H9 (cell line): ENCODE measurements at regions not wholly inside any gene's neighbourhood (a gene's known extent, or its start where the extent isn't known, plus 50 kb on each side); places are given as distances from the start of the nearest gene placed in this dataset.

Source experiments
- DNase-seq: peaks from one replicate; pipeline ENCODE4 v3.0.0-alpha.2; 2017
- H2AFZ ChIP-seq: one replicate; pipeline ENCODE4 v1.6.1; 2013; ENCODE audit warnings: mild to moderate bottlenecking, low read length, control low read depth, moderate library complexity
- H2AK5ac ChIP-seq: 2 replicates; pipeline ENCODE4 v1.6.1; 2013; ENCODE audit warnings: low read length, control low read depth, mixed read lengths; ENCODE audit not compliant: insufficient read length
- H2BK120ac ChIP-seq: one replicate; pipeline ENCODE4 v1.6.1; 2013; ENCODE audit warnings: low read depth, mild to moderate bottlenecking, low read length, control low read depth, inconsistent platforms; ENCODE audit not compliant: poor library complexity, severe bottlenecking
- H2BK12ac ChIP-seq: 2 replicates; pipeline ENCODE4 v1.6.1; 2013; ENCODE audit warnings: low read length, control low read depth, mixed read lengths, low read depth; ENCODE audit not compliant: insufficient read length
- H2BK15ac ChIP-seq: 2 replicates; pipeline ENCODE4 v1.6.1; 2013; ENCODE audit warnings: low read depth, low read length, control low read depth
- H2BK20ac ChIP-seq: one replicate; pipeline ENCODE4 v1.6.1; 2013; ENCODE audit warnings: low read depth, mild to moderate bottlenecking, low read length, control low read depth, inconsistent platforms; ENCODE audit not compliant: poor library complexity, severe bottlenecking
- H2BK5ac ChIP-seq: 2 replicates; pipeline ENCODE4 v1.6.1; 2013; ENCODE audit warnings: low read length, control low read depth, mixed read lengths; ENCODE audit not compliant: insufficient read length
- H3K14ac ChIP-seq: 2 replicates; pipeline ENCODE4 v1.6.1; 2013; ENCODE audit warnings: low read length, control low read depth; ENCODE audit not compliant: insufficient read depth
- H3K18ac ChIP-seq: 2 replicates; pipeline ENCODE4 v1.6.1; 2013; ENCODE audit warnings: low read depth, mild to moderate bottlenecking, mixed read lengths, low read length, control low read depth; ENCODE audit not compliant: insufficient read length
- H3K23ac ChIP-seq: 2 replicates; pipeline ENCODE4 v1.6.1; 2013; ENCODE audit warnings: low read length, control low read depth, mixed read lengths, low read depth; ENCODE audit not compliant: insufficient read length
- H3K23me2 ChIP-seq: 2 replicates; pipeline ENCODE4 v1.6.1; 2013; ENCODE audit warnings: low read depth, mild to moderate bottlenecking, mixed read lengths, low read length, control low read depth; ENCODE audit not compliant: insufficient read length, poor library complexity, severe bottlenecking
- H3K27ac ChIP-seq: 2 replicates; pipeline ENCODE4 v1.5.1; 2013; ENCODE audit warnings: low read length, control low read depth, mixed read lengths, low read depth; ENCODE audit not compliant: insufficient read length
- H3K27me3 ChIP-seq: 2 replicates; pipeline ENCODE4 v1.6.1; 2013; ENCODE audit warnings: low read length, control low read depth, inconsistent platforms; ENCODE audit not compliant: insufficient read depth
- H3K4ac ChIP-seq: 2 replicates; pipeline ENCODE4 v1.6.1; 2013; ENCODE audit warnings: low read depth, mild to moderate bottlenecking, control low read depth, inconsistent platforms, low read length, moderate library complexity
- H3K4me1 ChIP-seq: 2 replicates; pipeline ENCODE4 v1.6.1; 2013; ENCODE audit warnings: low read length, control low read depth, inconsistent platforms; ENCODE audit not compliant: insufficient read depth
- H3K4me2 ChIP-seq: 2 replicates; pipeline ENCODE4 v1.6.1; 2013; ENCODE audit warnings: low read length, control low read depth, mixed read lengths; ENCODE audit not compliant: insufficient read length, insufficient read depth
- H3K56ac ChIP-seq: 2 replicates; pipeline ENCODE4 v1.6.1; 2013; ENCODE audit warnings: low read depth, mild to moderate bottlenecking, mixed read lengths, low read length, control low read depth; ENCODE audit not compliant: insufficient read length
- H3K79me1 ChIP-seq: 2 replicates; pipeline ENCODE4 v1.6.1; 2013; ENCODE audit warnings: low read depth, mild to moderate bottlenecking, moderate library complexity, low read length, control low read depth, inconsistent platforms; ENCODE audit not compliant: insufficient read depth, poor library complexity, severe bottlenecking
- H3K79me2 ChIP-seq: 2 replicates; pipeline ENCODE4 v1.6.1; 2013; ENCODE audit warnings: low read length, control low read depth, inconsistent platforms; ENCODE audit not compliant: insufficient read depth
- H3K9ac ChIP-seq: 2 replicates; pipeline ENCODE4 v1.6.1; 2013; ENCODE audit warnings: low read length, control low read depth, mixed read lengths; ENCODE audit not compliant: insufficient read length; ENCODE audit errors: extremely low read depth
- H3K9me3 ChIP-seq: one replicate; pipeline ENCODE4 v1.6.1; 2013; ENCODE audit warnings: low read depth, low read length, inconsistent platforms; ENCODE audit not compliant: control insufficient read depth
- H3T11ph ChIP-seq: one replicate; pipeline ENCODE4 v1.6.1; 2013; ENCODE audit warnings: mild to moderate bottlenecking, low read length, control low read depth, inconsistent platforms
- H4K20me1 ChIP-seq: one replicate; pipeline ENCODE4 v1.6.1; 2013; ENCODE audit not compliant: control insufficient read depth, insufficient read length, insufficient read depth
- H4K5ac ChIP-seq: 2 replicates; pipeline ENCODE4 v1.6.1; 2013; ENCODE audit warnings: low read depth, mild to moderate bottlenecking, mixed read lengths, low read length, control low read depth; ENCODE audit not compliant: insufficient read length
- H4K8ac ChIP-seq: replicated peaks from 2 replicates; pipeline ENCODE4 v1.6.1; 2013; ENCODE audit warnings: low read length, control low read depth, mixed read lengths, low read depth; ENCODE audit not compliant: insufficient read length
- H4K91ac ChIP-seq: 2 replicates; pipeline ENCODE4 v1.6.1; 2013; ENCODE audit warnings: low read depth, mild to moderate bottlenecking, moderate library complexity, mixed read lengths, low read length, control low read depth; ENCODE audit not compliant: insufficient read length
- H3K27ac Mint-ChIP-seq, 3 experiments: 2 replicates in 2 of 3; 3 replicates in 1 of 3; pipeline ENCODE4 v1.8.0; 2020 to 2021; ENCODE audit warnings: mixed read lengths in 3 of 3, mild to moderate bottlenecking in 1 of 3, moderate library complexity in 1 of 3
- H3K27me3 Mint-ChIP-seq: 2 replicates; pipeline ENCODE4 v1.8.0; 2021; ENCODE audit warnings: low read depth, mild to moderate bottlenecking, moderate library complexity, mixed read lengths
- H3K36me3 Mint-ChIP-seq, 3 experiments: 2 replicates in 2 of 3; 3 replicates in 1 of 3; pipeline ENCODE4 v1.8.0; 2020 to 2021; ENCODE audit warnings: low read depth in 3 of 3, mixed read lengths in 3 of 3; ENCODE audit not compliant: insufficient read depth in 1 of 3
- H3K4me1 Mint-ChIP-seq, 2 experiments: 2 replicates each; pipeline ENCODE4 v1.8.0; 2020; ENCODE audit warnings: mixed read lengths in 2 of 2
- H3K4me3 Mint-ChIP-seq, 2 experiments: 2 replicates in 1 of 2; 3 replicates in 1 of 2; pipeline ENCODE4 v1.8.0; 2020 to 2021; ENCODE audit warnings: mild to moderate bottlenecking in 2 of 2, mixed read lengths in 2 of 2, moderate library complexity in 1 of 2
- H3K9me3 Mint-ChIP-seq, 2 experiments: 2 replicates in 1 of 2; 3 replicates in 1 of 2; pipeline ENCODE4 v1.8.0; 2020; ENCODE audit warnings: mild to moderate bottlenecking in 2 of 2, mixed read lengths in 2 of 2, moderate library complexity in 1 of 2
- CTCF ChIP-seq: fragments of 200-600 bp; sonication (generic); conservative IDR thresholded peaks from 3 replicates; pipeline ENCODE4 v1.8.0; 2021; ENCODE audit warnings: antibody characterized with exemption, mild to moderate bottlenecking
- WGBS: extraction: QIAGEN DNeasy Blood & Tissue Kit; methylation state at CpG from one replicate; pipeline ENCODE4 v1.1.7; 2013; ENCODE audit warnings: missing lambda C conversion rate, low lambda C conversion rate, mixed read lengths; ENCODE audit not compliant: insufficient read length; ENCODE audit errors: extremely low coverage; 5-methylcytosine and 5-hydroxymethylcytosine counted together

GRCh38 chr5:165055476-165055875 lies 1550.1 kb downstream of the MAT2B start:
- no peak overlapping the region for H3K27ac Mint-ChIP-seq
- no CpG with 5 or more reads among the region's 1 CpG for WGBS
- H3K4me1 Mint-ChIP-seq: no peaks in the 10 kb centered on the region
- Histone ChIP-seq H3K18ac (no peak overlapping the region), H4K91ac (no peak overlapping the region), H3K23ac (no peak overlapping the region), H2BK5ac (no peak overlapping the region), H3K27me3 (no peaks in the 10 kb centered on the region), H4K8ac (no peak overlapping the region), H3K56ac (no peak overlapping the region), H3K9ac (no peak overlapping the region), H3K4me2 (no peak overlapping the region), H3K14ac (no peak overlapping the region), H3K79me2 (no peaks in the 10 kb centered on the region), H3K23me2 (no peaks in the 10 kb centered on the region), H4K20me1 (no peaks in the 10 kb centered on the region), H3T11ph (no peak overlapping the region), H2AFZ (no peak overlapping the region), H2BK12ac (no peak overlapping the region), H3K79me1 (no peaks in the 10 kb centered on the region), H4K5ac (no peak overlapping the region), H2AK5ac (no peak overlapping the region), H3K9me3 (no peaks in the 10 kb centered on the region), H2BK120ac (no peak overlapping the region), H3K4me1 (no peaks in the 10 kb centered on the region), H3K27ac (no peak overlapping the region), H2BK20ac (no peak overlapping the region), H3K4ac (no peak overlapping the region), H2BK15ac (no peak overlapping the region)
- H3K4me3 Mint-ChIP-seq: no peak overlapping the region
- H3K27me3 Mint-ChIP-seq: no peaks in the 10 kb centered on the region
- H3K36me3 Mint-ChIP-seq: no peaks in the 10 kb centered on the region; a peak in 1 of 7 replicates
- TF ChIP-seq CTCF: no peak
- no peak for DNase-seq
- no peaks in the 10 kb centered on the region for H3K9me3 Mint-ChIP-seq
